ENCODE measurements at regions not wholly inside any gene's neighbourhood (a gene's known extent, or its start where the extent isn't known, plus 50 kb on each side); places are given as distances from the start of the nearest gene placed in this dataset.

DNA sequence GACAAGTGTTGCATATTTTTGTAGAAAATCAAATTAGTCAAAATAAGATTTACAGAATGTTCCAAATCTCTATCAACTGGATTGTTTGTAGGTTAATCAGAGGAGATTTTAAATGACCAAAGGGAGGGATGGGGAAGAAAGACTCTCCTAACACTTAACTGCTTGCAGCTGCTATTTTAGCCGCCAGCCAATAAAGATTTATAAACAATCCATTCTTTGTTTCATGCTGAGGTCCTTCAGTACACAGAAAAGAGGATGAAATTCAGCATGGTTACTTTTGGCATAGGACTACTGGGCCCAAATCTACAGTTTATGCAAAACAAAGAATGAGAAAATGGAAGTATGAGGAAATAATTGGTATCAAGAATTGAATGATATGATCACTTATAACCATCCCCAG is 86.4 kb upstream of the FN1 start:
- TF ChIP-seq, protein P1, sequence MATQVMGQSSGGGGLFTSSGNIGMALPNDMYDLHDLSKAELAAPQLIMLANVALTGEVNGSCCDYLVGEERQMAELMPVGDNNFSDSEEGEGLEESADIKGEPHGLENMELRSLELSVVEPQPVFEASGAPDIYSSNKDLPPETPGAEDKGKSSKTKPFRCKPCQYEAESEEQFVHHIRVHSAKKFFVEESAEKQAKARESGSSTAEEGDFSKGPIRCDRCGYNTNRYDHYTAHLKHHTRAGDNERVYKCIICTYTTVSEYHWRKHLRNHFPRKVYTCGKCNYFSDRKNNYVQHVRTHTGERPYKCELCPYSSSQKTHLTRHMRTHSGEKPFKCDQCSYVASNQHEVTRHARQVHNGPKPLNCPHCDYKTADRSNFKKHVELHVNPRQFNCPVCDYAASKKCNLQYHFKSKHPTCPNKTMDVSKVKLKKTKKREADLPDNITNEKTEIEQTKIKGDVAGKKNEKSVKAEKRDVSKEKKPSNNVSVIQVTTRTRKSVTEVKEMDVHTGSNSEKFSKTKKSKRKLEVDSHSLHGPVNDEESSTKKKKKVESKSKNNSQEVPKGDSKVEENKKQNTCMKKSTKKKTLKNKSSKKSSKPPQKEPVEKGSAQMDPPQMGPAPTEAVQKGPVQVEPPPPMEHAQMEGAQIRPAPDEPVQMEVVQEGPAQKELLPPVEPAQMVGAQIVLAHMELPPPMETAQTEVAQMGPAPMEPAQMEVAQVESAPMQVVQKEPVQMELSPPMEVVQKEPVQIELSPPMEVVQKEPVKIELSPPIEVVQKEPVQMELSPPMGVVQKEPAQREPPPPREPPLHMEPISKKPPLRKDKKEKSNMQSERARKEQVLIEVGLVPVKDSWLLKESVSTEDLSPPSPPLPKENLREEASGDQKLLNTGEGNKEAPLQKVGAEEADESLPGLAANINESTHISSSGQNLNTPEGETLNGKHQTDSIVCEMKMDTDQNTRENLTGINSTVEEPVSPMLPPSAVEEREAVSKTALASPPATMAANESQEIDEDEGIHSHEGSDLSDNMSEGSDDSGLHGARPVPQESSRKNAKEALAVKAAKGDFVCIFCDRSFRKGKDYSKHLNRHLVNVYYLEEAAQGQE (IDR thresholded peaks at IDR 0.05; ENCODE audit: insufficient replicate concordance, low read depth): no peak
- TF ChIP-seq, protein P2, sequence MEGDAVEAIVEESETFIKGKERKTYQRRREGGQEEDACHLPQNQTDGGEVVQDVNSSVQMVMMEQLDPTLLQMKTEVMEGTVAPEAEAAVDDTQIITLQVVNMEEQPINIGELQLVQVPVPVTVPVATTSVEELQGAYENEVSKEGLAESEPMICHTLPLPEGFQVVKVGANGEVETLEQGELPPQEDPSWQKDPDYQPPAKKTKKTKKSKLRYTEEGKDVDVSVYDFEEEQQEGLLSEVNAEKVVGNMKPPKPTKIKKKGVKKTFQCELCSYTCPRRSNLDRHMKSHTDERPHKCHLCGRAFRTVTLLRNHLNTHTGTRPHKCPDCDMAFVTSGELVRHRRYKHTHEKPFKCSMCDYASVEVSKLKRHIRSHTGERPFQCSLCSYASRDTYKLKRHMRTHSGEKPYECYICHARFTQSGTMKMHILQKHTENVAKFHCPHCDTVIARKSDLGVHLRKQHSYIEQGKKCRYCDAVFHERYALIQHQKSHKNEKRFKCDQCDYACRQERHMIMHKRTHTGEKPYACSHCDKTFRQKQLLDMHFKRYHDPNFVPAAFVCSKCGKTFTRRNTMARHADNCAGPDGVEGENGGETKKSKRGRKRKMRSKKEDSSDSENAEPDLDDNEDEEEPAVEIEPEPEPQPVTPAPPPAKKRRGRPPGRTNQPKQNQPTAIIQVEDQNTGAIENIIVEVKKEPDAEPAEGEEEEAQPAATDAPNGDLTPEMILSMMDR (IDR thresholded peaks at IDR 0.05; ENCODE audit: insufficient read depth, low read length): no peak
- no peak for TF ChIP-seq POLR2AphosphoS5 (IDR thresholded peaks at IDR 0.05; ENCODE audit: low read depth)
- no peak for TF ChIP-seq SPI1 (IDR thresholded peaks at IDR 0.05; ENCODE audit: borderline replicate concordance, low read depth)

Data from HL-60 (cell line).